ENCODE measurements at regions not wholly inside any gene's neighbourhood (a gene's known extent, or its start where the extent isn't known, plus 50 kb on each side); places are given as distances from the start of the nearest gene placed in this dataset.
"Not testable (repeated sequence)": the region's sequence is repeated elsewhere in the genome, so short reads cannot be mapped to it uniquely, and the experiment has no call there.

DNA sequence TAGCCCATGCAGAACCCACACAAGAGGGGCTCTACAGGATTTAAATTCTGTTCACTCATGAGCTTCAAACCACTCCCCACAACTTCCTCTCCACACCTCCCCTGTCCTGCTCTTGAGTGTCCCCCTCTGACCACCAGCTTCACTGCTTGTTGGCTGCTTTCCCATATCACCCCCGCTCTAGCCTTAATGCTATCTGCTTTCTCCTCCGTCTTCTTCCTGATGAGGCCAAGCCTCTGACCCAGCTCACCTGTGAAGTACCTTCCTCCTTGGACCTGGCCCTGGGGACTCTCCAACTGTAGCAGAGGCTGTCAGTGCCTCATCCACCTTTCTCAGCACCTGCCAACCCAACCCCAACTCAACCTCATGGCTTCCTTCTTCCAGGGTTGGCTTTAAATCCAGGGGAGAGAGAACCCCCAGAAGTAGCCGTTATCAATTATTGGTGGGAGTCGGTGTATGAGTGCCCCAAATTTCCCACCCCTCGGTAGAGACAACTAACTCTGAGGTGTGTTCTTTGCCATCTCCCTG is 174.8 kb downstream of the MINAR1 start:
- DNase-seq (ENCODE audit: low spot score): no peak

- no peak for DNase-seq (ENCODE audit: low spot score)
These were observed 176.1 kb downstream of the MINAR1 start for GRCh38 chr15:79608066-79608864.

DNA sequence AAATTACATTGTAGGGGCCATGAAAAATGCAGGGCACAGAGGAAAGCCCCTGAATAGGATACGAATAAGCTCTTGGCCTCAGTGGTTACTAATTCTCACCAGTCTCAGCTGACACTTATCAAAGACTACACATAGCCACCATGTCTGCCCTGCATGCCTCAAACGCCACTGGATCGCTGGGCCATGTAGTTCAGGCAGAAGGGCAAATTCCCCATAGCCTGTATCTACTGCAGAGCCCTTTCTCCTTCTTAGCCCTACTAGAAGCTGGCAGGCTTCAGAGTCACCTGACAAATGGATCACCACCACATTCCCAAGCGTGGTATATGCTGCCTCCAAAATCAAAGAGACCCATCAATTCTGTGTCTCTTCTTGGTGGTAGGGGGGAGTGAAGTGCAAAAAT is 177.4 kb downstream of the MINAR1 start:
- DNase-seq (ENCODE audit: low spot score): no peak

DNA sequence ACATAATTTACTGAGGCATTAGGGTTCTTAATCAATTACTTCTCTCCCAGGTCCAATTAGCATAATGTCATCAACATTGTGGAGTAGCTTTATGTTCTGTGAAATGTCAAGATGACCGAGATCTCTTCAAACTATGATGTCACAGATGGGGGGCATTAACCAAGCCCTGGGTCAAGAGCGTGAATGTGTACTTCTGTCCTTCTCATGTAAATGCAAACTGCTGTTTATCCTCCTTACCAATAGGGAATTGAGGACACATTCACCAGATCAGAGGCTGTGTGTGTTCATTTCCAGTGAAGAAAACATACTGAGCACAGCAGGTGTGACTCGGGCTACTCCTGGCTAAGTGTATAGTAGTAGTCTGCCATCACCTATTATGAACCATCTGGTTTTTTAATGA is 177.9 kb downstream of the MINAR1 start:
- no peak for DNase-seq (ENCODE audit: low spot score)

DNA sequence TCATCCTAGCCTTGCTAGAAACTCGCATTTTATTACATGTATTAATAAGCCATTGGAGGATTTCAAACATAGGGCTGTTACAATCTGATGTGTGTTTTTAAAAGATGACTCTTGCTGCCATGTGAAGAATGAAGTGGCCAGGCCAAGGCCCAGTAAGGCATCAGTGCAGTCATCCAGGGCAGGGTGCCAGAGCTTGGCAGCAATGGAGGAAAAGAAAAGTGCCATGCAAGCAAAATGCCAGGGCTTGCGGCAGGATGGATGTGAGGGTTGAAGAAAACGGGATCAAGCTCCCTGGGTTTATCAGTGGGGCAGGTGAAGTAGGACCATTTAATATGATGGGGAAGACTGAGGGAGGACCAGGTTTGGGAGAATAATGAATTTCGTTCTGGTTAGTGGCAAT is 183.6 kb downstream of the MINAR1 start:
- no peak for DNase-seq (ENCODE audit: low spot score)

GRCh38 chr15:79617071-79617470 is 184.9 kb downstream of the MINAR1 start:
- DNase-seq (ENCODE audit: low spot score): no peak

DNA sequence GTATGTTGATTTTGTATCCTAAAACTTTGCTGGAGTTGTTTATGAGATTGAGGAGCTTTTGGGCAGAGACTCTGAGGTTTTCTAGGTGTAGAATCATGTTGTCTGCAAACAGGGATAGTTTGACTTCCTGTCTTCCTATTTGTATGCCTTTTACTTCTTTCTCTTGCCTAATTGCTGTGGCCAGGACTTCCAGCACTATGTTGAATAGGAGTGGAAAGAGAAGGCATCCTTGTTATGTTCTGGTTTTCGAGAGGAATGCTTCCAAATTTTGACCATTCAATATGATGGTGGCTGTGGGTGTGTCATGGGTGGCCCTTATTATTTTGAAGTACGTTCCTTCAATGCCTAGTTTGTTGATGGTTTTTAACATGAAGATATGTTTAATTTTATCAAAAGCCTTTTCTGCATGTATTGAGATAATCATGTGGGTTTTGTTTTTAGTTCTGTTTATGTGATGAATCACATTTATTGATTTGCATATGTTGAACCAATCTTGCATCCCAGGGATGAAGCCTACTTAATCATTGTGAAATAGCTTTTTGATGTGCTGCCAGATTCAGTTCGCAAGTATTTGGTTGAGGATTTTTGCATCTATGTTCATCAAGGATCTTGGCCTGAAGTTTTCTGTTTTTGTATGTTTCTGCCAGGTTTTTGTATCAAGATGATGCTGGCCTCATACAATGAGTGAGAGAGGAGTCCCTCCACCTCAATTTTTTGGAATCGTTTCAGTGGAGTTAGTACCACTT is 188.1 kb downstream of the MINAR1 start:
- DNase-seq (ENCODE audit: low spot score): no peak

GRCh38 chr15:79621805-79622204 is 189.7 kb downstream of the MINAR1 start:
- DNase-seq (ENCODE audit: low spot score): not testable (repeated sequence)

DNA sequence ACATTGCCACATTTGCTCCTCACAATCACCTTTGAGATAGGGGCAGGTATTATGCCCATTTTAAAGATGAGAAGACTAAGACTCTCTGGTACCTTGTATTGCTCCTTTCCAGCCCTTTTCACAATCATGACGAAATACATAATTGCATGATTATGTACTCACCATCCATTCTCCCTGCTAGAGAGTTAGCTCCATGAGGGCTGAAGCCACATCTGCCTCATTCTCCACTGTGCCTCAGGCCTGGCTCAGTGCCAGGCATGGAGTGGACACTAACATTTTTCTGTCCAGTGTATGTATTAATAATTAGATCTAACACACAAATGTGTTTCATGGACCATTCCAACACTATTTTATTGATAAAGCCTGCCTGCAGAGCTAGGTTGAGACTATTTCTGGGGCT is 191.4 kb downstream of the MINAR1 start:
- no peak for DNase-seq (ENCODE audit: low spot score)

DNA sequence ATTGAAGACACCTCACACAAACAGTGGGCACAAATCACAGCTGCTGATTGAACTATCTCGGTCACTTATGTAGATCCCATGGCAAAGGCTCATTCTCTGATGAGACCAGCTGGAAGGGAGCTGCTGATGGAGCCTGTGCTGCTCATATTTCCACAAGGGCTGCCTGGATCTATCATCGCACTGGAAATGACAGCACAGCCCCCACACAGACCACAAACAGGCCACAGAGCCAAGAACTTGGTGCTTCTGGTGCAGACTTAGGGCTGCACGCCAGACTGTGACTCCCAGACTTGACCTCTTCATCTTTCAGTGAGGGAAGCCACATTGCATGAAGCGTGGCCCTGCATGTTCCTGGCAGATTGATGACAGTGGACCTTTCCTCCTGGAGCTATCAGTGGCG is 197.6 kb downstream of the MINAR1 start:
- DNase-seq (ENCODE audit: low spot score): no peak

DNA sequence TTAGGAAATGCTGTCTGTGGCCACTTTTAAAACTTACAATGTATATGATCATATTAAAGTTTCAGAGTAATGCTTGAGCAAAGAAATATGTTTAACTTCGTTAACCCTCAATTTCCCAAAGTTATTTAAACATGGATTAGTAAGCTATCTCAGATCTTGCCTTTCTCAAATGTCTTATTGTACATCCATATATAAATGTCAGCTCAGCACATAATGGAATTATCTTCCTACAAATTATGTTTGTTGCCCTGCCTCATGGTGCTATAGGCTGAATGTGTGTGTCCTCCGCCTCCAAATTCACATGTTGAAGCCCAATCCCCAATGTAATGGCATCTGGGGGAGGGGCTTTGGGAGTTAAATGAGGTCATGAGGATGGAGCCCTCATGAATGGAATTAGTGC is 200.3 kb downstream of the MINAR1 start:
- no peak for DNase-seq (ENCODE audit: low spot score)

DNA sequence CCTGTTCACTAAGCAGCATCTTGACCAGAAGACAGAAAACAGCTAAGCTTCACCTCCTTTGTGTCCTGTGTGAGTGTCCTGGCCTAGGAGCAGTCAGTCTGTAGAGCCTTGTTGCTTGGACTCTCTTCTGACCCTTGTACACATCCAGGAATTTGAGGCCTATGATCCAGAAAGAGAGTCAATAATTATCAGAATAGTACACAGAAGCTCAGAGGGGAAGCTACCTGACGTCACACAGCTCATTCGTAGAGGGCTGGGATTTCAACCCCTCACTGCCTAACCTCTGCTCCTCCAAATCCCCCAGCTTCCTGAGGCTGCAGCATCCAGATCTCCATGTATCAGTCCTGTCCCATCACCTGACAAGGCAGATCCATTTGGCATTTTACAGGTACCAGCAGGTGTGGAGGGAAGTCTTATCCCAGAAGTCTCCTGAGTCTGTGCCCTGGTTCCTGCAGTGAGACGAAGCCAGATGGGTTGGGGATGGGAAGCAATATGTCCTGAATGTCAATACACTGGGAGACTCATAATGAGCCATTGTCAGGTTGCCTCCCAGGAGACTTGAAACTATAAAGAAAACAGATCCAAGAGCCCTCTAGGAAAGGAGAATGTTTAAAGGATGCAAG is 203.1 kb downstream of the MINAR1 start:
- no peak for DNase-seq (ENCODE audit: low spot score)

DNA sequence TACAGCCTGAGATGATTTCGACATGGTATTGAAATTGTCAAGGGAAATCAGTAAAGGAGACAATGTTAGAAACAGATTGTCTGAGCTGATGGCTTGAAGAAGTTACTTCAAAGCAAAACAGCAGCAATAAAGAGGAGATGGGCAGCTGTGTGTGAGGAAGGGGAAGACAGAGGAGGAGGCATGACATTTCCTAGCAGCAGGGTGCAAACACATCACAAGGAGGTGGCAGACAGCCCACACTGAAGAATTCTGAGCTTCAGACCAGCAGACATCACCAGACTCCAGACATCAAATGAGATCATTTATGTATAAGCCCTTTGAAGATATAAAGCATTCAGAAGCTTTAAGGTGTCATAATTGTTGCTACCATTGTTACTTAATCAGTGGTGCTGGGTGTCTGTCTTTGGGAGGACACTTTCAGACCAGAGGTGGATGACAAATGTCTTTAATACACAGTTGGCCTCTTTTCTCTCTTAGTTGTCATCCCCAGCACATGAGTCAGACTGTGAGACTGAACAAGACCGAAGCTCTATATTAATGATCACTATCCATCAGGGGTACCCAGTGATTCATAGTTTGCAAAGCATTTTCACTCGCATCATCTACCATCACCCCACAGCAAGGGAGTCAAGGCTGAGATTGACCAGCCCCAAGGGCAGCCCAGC is 203.9 kb downstream of the MINAR1 start:
- no peak for DNase-seq (ENCODE audit: low spot score)

GRCh38 chr15:79640206-79640605 is 208.1 kb downstream of the MINAR1 start:
- peak; percentile 45 for DNase-seq (ENCODE audit: low spot score)

GRCh38 chr15:79641841-79642240 is 209.7 kb downstream of the MINAR1 start:
- no peak for DNase-seq (ENCODE audit: low spot score)

- no peak for DNase-seq (ENCODE audit: low spot score)
These were observed 211.3 kb downstream of the MINAR1 start for GRCh38 chr15:79643393-79643792.

- DNase-seq (ENCODE audit: low spot score): no peak
These were observed 212.0 kb downstream of the MINAR1 start for GRCh38 chr15:79644091-79644490.

DNA sequence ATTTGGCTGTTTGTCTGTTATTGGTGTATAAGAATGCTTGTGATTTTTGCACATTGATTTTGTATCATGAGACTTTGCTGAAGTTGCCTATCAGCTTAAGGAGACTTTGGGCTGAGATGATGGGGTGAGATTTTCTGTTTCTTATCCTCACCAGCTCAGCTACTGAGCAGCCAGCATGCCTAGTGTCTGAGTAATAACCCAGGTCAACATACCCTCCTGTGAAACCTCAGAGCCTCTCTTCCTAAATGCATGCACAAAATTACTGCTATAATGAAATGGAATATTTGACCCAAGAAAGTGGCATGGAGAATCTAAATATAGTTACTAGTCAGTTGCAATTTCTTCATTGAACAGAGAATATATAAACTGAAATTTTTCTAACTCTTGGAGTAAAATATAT is 220.8 kb downstream of the MINAR1 start:
- DNase-seq (ENCODE audit: low spot score): not testable (repeated sequence)

DNA sequence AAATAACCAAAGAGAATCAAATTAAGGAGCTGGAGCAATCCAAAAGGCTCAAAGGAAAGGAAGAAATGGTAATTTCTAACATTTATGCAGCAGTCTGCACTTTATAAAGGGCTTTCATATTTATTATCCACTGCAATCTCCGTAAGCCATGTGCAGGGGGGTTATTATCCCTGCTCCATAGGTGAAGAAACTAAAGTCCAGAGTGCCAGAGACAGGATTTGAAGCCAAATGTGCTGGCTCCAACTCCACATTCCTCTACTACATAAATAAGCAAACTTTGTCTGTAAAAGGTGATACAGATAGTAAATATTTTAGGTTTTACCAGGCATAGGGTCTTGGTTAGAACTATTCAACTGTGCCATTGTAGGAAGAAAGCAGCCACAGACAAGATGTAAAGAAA is 221.4 kb downstream of the MINAR1 start:
- no peak for DNase-seq (ENCODE audit: low spot score)

- DNase-seq (ENCODE audit: low spot score): no peak
These were observed 224.2 kb downstream of the MINAR1 start for GRCh38 chr15:79656151-79657000.

DNA sequence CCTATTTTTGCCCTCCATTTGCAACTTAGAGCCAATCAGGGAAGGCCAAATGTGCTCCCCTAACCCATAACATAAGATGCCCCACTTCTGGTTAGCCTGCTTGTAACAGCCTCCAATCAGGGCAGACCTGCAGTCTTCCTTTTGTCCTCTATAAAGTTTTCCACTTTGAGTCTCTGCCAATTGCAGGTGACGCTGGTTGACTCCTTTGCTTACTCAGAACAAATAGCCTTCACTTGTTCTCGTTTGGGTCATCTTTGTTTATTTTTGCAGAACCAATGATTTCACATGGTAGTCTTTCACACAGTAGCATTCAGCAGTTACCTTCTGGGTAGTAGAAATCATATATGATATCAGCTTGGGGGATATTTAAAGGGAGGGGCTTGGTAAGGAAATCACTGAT is 225.6 kb downstream of the MINAR1 start:
- no peak for DNase-seq (ENCODE audit: low spot score)

Measured in SW480 (cell line).